Activated CD8-positive, alpha-beta memory T cell treated with anti-CD3 and anti-CD28 coated beads for 4 hours (primary cell): ENCODE measurements at regions not wholly inside any gene's neighbourhood (a gene's known extent, or its start where the extent isn't known, plus 50 kb on each side); places are given as distances from the start of the nearest gene placed in this dataset.
"Not testable (repeated sequence)": the region's sequence is repeated elsewhere in the genome, so short reads cannot be mapped to it uniquely, and the experiment has no call there.

Experiments used
- DNase-seq, 2 donors: peaks; one replicate each; pipeline ENCODE4 v3.0.0-alpha.2; 2020; ENCODE audit warnings: low read depth in 2 of 2

DNA sequence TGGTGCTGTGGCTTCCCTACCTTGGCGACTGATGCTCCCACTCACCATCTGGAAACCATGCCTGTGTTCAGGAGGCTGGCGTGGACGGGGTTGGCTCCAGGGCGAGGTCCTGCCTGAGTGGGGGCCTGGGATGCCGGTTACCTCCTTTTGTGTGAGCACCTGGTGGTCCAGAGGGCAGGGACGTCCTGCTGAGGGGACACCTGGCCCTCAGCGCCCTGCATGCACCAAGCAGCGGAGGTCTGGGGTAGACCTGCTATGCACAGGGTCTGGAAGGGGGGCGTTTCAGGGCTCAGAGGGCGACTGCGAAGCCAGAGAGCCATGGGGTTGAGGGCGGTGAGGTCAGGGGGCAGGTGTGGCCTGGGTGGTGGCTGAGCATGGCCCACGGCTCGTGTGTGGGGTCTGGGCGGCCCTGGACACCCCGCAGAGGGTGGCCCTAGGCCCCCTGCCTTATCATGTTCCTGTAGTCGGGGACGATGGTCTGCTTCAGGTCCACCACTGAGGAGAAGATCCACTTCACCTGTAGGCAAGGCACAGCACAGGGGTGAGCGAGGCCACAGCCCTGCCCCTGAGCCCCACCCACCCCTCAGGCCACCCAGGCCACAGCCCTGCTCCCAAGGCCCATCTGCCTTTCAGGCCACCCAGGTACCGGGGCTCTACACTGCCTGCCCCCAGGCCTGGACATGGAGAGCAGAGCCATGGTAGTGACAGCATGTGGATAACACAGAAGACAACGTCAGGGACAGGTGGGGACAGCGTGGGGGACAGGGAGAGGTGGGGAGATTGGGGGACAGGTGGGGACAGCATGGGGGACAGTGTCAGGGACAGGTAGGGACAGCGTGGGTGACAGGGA, 95.3 kb downstream of the TMEM121 start:
- not testable (repeated sequence) for DNase-seq

DNA sequence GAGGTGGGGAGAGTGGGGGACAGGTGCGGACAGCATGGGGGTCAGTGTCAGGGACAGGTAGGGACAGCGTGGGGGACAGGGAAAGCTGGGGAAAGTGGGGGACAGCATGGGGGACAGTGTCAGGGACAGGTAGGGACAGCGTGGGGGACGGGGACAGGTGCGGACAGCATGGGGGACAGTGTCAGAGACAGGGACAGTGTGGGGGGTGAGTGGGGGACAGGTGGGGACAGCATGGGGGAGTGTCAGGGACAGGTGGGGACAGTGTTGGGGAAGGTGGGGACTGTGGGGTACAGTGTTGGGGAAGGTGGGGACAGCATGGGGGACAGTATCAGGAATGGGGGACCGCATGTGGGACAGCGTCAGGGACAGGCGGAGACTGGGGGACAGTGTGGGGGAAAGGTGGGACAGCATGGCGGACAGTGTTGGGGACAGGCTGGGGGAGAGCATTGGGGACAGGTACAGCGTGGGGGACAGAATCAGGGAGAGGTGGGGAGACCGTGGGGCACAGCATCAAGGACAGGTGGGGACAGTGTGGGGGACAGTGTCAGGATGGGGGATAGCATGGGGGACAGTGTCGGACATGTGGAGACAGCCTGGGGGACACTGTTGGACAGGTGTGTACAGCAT, 96.1 kb downstream of the TMEM121 start:
- no peak for DNase-seq

DNA sequence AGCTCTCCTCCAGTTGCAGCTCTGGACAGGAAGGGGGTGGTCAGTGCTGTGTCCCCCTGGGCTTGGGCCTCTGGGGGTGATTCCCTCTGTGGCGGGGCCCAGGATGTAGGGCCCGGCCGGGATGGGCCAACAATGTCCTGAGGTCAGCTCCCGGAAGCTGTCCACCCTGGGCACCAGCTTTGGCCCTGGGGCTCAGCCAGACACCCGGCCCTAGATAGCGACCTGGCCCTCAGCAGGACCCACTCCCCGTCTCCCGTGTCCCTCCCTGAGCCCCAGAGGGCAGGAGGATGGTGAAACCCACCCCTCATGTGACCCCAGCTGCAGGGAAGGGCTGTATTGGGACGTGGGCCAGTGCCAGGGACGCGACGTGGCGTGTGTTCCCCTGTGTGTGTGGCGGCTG, 96.8 kb downstream of the TMEM121 start:
- DNase-seq, result not testable (repeated sequence)

DNA sequence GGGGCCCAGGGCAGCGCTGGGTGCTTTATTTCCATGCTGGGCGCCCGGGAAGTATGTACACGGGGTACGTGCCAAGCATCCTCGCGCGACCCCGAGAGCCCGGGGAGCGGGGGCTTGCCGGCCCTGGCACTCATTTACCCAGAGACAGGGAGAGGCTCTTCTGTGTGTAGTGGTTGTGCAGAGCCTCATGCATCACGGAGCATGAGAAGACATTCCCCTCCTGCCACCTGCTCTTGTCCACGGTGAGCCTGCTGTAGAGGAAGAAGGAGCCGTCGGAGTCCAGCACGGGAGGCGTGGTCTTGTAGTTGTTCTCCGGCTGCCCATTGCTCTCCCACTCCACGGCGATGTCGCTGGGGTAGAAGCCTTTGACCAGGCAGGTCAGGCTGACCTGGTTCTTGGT, 98.0 kb downstream of the TMEM121 start:
- not testable (repeated sequence) for DNase-seq

DNA sequence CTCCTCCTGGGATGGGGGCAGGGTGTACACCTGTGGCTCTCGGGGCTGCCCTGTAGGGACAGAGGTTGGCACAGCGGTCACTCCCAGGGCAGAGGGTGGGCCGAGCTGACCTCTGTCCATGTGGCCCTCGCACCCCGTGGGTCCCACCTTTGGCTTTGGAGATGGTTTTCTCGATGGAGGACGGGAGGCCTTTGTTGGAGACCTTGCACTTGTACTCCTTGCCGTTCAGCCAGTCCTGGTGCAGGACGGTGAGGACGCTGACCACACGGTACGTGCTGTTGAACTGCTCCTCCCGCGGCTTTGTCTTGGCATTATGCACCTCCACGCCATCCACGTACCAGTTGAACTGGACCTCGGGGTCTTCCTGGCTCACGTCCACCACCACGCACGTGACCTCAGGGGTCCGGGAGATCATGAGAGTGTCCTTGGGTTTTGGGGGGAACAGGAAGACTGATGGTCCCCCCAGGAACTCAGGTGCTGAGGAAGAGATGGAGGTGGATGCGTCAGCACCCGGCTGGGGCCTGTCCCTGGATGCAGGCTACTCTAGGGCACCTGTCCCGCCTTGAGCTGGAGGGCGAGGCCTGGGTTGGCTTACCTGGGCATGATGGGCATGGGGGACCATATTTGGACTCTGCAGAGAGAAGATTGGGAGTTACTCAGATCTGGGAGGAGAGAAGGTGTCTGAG, 98.5 kb downstream of the TMEM121 start:
- DNase-seq, result not testable (repeated sequence)

DNA sequence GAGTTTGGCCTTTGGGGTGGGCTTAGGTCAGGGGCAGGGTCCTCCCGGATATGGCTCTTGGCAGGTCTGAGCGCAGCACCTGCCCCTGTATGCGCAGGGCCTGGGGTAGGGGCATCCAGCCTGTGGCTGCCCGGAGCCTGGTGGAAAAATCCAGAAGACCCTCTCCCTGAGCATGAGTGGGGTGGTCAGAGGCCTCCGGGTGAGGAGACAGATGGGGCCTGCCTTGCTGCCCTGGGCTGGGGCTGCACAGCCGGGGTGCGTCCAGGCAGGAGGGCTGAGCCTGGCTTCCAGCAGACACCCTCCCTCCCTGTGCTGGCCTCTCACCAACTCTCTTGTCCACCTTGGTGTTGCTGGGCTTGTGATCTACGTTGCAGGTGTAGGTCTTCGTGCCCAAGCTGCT, 99.1 kb downstream of the TMEM121 start:
- not testable (repeated sequence) for DNase-seq

DNA sequence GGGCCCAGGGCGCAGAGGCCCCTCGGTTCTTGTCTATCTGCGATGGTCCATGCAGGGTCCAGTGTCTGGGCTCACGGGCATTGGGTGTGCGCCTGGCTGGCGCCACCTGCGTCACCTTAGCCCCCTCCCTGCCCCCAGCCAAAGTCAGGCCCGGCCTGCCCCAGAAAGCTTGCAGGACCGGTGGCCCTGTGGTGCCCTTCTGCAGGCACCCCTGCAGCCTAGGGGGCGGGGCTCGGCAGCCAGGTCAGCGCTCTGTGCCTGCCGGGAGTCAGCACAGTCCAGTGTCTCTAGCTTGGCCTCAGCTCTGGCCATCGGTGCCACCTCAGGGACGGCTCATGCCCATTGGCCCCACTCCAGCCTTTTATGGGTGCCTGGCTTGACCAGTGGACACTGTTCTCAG, 99.7 kb downstream of the TMEM121 start:
- not testable (repeated sequence) for DNase-seq

DNA sequence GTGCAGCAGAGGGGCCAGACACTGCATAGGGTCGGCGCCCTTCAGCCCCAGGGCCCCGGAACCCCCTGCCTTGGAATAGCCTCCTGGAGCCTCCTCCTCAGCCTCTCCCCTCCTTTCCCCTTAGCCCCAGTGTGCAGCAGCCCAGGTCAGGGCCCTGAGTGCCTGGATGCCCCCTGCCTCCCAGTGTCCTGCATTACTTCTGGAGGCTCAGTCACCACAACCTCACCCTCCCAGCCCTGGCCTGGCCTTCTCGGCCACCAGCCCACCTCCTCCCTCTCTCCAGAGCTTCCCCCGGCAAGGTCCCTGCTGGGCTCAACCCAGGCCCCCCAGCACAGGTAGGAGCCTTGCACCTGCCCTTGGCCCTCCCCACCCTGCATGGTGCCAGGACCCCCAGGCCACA, 100.3 kb downstream of the TMEM121 start:
- DNase-seq, result not testable (repeated sequence)

DNA sequence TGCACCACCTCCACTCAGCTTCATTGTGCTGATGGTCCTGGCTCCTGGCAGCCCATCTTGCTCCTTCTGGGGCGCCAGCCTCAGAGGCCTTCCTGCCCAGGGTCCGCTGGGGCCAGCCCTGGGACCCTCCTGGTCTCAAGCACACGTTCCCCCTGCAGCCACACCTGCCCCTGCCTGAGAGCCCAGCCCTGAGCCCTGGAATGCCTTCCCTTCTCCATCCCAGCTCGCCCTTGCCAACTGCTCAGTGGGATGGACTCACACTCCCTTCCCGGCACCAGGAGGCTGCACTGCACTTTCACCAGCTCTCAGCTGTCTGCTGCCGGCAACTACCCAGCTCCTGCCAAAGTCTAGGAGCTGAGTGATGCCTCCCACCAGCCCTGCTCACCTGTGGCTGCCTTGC, 100.9 kb downstream of the TMEM121 start:
- not testable (repeated sequence) for DNase-seq

DNA sequence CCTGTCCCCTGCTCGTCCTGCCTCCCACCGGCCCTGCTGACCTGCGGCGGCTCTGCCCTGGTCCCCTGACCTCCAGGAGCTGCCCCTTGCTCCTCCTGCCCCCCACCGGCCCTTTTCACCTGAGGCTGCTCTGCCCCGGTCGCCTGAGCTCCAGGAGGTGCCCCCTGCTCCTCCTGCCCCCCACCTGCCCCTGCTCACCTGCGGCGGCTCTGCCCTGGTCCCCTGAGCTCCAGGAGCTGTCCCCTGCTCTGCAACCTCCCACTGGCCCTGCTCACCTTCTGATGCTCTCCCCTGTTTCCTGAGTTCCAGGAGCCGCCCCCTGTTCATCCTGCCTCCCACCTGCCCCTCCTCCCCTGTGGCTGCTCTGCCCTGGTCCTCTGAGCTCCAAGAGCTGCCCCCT, 101.3 kb downstream of the TMEM121 start:
- no peak for DNase-seq

DNA sequence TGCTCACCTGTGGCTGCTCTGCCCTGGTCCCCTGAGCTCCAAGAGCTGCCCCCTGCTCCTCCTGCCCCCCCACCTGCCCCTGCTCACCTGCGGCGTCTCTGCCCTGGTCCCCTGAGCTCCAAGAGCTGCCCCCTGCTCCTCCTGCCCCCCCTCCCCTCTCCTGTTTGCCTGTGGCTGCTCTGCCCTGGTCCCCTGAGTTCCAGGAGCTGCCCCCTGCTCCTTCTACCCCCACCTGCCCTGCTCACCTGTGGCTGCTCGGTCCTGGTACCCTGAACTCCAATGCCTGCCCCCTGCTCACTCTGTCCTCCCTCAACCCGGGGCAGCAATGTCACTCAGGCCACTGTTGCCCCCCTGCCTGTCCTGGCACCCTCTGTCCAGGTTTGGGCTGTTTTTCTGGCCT, 101.7 kb downstream of the TMEM121 start:
- not testable (repeated sequence) for DNase-seq

DNA sequence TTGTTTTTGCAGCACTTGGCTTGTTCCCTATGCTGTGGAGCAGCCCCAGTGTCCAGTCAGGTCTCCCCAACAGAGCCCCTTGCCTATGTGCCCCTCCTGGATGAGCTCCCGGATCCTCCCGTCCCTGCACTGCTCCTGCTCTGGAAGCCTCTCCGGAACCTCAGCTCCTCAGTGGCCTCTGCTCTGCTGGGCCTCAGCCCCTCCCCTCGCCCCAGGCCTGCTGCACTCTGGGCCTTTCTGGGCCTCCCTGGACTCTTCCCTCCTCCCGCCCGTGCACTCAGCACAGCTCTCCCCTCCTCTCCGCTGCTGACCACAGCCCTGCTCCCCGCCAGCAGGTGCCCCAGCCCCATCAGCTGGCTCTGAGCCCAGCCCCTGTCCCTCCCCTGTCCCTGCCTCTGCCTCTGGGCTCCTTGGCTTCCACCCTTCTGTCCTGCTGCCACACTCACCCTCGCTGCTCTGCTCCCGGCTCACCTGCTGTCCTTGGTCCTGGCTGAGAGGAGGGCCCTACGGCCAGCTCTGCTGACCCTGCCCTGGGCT, 102.2 kb downstream of the TMEM121 start:
- not testable (repeated sequence) for DNase-seq

DNA sequence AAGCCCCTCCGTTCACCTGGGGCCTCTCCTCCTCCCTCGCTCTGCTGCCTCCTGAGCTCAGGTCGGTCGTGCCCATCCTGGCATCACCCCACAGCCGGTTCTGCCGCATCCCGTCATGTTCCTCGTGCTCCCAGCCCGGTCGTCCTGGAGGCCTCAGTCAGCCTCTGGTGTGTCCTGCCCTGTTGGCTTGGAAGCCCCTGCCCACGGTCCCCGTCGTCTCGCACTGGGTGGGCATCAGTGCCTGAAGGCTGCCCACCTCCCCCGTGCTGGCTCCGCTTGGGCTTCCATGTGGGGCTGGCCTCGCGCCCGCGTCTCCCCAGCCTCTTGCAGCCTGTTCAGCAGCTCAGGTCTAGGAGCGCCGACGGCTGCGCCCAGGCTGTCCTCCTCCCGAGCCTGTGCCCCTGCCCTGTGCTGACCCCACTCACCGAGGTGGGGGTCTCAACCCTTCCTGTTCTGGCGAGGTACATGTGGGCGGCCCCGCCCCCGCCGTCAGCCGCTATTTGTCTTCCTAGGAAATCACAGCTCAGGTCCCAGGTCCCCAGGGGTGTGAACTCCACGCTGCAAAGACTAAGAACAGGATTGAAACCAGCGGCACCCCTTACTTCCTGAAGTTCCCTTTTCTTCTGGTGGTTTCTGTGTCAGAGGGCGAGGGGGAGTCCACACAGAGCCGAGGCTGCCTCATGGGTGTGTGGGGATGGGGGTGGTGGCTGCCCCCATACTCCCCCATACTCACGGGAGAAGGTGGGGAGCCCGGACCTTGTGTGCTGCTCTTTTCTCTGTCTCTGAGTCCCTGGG, 102.9 kb downstream of the TMEM121 start:
- not testable (repeated sequence) for DNase-seq

DNA sequence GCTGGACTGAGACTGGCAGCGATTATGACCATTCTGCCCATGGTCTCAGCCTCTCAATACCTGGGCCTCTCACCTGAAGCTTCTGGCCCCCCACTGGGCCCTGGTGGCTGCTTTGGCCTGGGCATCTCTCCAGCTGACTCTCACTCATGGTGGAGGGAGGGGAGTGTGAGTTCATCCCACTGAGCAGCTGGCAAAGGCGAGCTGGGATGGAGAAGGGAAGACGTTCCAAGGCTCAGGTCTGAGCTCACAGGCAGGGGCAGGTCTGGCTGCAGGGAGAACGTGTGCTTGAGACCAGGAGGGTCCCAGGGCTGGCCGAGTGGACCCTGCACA, 103.5 kb downstream of the TMEM121 start:
- DNase-seq, result no peak

DNA sequence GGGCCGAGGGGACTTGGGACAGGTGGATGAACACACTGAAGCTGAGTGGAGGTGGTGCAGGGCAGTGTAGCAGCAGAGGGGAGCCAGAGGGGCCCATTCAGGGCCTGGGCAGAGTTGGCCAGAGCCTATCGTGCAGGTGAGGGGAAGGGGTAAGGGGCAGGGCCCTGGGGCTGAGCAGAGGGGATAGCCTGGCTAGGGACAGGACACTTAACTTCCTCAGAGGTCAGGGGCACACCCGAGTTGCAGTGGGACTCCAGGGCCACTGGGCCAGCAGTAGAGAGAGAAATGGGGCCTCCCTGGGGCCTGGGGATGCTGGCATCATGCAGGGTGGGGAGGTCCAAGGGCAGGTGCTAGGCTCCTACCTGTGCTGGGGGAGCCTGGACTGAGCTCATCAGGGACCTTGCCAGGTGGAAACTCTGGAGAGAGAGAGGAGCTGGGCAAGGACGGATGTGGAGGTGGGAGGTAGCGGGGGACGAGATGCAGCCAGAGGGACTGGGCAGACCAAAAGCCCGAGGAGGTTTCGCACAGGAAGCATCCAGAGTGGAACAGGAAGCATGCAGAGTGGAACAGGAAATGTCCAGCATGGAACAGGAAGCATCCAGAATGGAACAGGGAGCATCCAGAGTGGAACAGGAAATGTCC, 104.0 kb downstream of the TMEM121 start:
- DNase-seq, result not testable (repeated sequence)

DNA sequence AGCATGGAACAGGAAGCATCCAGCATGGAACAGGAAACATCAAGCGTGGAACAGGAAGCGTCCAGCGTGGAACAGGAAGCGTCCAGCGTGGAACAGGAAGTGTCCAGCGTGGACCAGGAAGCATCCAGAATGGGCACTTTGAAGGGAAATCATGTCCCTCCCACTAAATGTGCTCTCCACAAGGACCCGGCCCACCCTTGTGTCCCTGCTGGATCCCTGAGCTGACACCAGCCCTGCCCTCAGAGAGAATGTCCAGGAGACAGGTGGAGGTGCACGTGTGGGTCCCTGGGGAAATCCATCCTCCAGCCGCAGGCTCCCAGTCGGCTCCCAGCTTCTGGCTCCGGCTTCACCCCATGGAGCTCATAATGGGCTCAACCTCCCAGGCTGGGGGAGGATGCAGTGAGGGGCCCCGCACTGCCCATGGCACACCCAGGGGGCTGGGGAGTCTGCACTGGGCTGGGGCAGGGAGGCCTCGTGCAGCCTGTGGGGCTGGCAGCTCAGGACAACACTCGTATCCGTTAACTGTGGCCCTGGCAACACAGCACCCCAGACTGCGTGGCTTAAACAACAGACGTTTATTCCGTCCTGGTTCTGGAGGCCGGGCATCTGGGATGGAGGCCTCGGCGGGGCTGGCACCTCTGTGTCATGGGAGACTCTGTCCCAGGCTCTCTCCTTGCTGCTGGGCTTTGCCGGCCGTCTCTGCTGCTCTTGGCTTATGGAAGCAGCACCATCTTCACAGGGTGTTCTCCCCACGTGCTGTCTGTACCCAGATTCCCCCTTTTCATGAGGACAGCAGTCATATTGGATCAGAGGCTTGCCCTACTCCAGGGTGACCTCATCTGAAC, 104.8 kb downstream of the TMEM121 start:
- not testable (repeated sequence) for DNase-seq

DNA sequence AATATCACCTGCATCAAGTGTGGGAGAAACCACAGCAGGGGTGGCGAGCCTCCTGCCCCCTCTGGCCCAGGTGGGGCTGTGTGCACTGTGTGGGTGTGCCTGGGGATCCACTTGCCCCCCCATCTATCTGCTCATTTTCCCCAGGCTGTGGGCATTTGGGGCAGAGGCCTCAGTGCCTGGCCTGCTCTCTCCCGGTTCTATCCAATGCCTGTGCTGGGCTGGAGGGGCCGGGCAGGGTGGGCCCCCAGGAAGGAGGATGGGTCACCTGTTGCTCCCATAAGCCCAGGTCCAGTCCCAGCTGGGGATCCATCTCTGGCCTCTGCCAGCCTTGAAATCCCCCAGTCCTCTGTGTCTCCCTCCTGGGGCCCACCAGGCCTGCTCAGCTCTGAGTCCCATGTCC, 105.6 kb downstream of the TMEM121 start:
- no peak for DNase-seq

DNA sequence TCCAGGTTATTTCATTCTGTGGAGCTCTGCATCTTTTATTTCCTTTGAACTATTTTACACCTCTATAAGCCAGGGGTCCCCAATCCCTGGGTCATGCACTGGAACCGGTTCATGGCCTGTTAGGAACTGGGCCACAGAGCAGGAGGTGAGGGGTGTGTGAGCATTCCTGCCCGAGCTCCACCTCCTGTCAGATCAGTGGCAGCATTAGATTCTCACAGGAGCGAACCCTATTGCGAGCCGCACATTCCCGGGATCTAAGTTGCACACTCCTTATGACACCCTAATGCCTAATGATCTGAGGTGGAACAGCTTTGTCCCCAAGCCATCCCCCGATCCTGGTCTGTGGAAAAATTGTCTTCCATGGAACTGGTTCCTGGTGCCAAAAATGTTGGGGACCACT, 107.2 kb downstream of the TMEM121 start:
- DNase-seq, result not testable (repeated sequence)

DNA sequence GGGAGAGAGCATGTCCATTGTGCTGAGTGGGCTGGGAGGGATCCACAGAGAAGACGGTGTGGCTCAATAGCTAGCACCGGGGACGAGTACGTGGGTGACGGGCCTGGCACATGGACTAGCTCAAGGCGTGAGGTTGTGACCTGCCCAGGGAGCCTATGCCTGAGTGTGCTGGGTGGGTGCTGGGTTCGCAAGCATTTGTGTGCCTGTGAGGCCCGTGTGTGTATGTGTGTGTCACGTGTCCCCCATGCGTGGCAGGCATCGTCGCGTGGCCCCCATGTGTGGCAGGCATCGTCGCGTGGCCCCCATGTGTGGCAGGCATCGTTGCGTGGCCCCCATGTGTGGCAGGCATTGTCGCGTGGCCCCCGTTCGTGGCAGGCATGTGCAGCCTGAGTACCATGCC, 109.2 kb downstream of the TMEM121 start:
- no peak for DNase-seq

DNA sequence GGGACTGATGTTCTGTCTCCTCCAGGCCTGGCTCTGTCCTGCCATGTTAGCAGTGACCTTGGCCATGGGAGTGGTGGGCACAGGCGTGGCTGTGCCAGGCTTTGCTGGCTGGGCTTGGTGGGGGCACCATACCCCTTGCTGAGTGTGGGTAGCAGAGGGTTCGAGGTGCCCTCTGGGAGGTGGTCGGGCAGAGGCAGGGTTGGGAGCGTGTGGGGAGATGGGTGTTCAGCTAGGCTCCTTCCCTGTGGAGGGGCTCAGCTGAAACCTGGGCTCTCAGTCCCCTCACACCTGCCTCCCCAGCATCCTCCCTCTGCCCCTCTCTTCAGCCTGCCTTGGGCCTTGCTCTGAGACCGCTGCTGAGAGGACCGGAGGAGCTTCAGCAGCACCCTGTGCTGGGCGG, 109.6 kb downstream of the TMEM121 start:
- not testable (repeated sequence) for DNase-seq
